Upper lobe of left lung (tissue), 4 donors: ENCODE measurements at regions not wholly inside any gene's neighbourhood (a gene's known extent, or its start where the extent isn't known, plus 50 kb on each side); places are given as distances from the start of the nearest gene placed in this dataset.

Experiments used
- EP300 ChIP-seq, 4 donors: sonication (generic); formaldehyde crosslinking; IDR thresholded peaks; one replicate each; pipeline ENCODE4 v1.5.1; 2017; ENCODE audit warnings: antibody characterized with exemption in 4 of 4, control low read depth in 2 of 4
- POLR2A ChIP-seq, 4 donors: fragments of 450-650 bp; IDR thresholded peaks; one replicate each; pipeline ENCODE4 v1.5.1; 2016 to 2017; ENCODE audit warnings: antibody characterized with exemption in 4 of 4, mild to moderate bottlenecking in 2 of 4
- TF ChIP-seq, protein P1 (sequence below), 6 experiments: fragments of 450-650 bp in 4 of 6; fragments of 200-600 bp in 2 of 6; sonication (generic) in 2 of 6; IDR thresholded peaks; one replicate each; pipeline ENCODE4 v1.5.1; 2016 to 2019; ENCODE audit warnings: antibody characterized with exemption in 6 of 6

DNA sequence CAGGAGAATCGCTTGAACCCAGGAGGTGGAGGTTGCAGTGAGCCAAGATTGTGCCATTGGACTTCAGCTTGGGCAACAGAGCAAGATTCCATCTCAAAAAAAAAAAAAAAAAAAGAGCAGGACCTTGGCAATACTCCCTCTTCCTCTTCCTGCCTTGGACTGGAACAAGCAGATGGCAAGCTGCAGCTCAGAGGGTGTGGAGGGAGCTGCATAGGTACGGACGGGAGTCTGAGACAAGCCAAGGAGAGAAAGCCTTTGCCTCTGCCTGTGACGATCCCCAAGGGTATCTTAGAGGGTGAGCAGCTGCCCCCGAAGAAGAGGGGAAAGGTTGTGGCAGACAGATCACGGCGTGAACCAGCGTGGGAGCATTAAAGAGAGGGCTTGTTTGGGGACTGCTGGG is 109.2 kb downstream of the AIPL1 start:
- TF ChIP-seq, protein P1, sequence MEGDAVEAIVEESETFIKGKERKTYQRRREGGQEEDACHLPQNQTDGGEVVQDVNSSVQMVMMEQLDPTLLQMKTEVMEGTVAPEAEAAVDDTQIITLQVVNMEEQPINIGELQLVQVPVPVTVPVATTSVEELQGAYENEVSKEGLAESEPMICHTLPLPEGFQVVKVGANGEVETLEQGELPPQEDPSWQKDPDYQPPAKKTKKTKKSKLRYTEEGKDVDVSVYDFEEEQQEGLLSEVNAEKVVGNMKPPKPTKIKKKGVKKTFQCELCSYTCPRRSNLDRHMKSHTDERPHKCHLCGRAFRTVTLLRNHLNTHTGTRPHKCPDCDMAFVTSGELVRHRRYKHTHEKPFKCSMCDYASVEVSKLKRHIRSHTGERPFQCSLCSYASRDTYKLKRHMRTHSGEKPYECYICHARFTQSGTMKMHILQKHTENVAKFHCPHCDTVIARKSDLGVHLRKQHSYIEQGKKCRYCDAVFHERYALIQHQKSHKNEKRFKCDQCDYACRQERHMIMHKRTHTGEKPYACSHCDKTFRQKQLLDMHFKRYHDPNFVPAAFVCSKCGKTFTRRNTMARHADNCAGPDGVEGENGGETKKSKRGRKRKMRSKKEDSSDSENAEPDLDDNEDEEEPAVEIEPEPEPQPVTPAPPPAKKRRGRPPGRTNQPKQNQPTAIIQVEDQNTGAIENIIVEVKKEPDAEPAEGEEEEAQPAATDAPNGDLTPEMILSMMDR (IDR thresholded peaks at IDR 0.05) = no peak
- no peak for TF ChIP-seq POLR2A (IDR thresholded peaks at IDR 0.05)
- TF ChIP-seq EP300 (IDR thresholded peaks at IDR 0.05) = no peak
